ENCODE measurements at regions not wholly inside any gene's neighbourhood (a gene's known extent, or its start where the extent isn't known, plus 50 kb on each side); places are given as distances from the start of the nearest gene placed in this dataset.
"Not testable (repeated sequence)": the region's sequence is repeated elsewhere in the genome, so short reads cannot be mapped to it uniquely, and the experiment has no call there.

DNA sequence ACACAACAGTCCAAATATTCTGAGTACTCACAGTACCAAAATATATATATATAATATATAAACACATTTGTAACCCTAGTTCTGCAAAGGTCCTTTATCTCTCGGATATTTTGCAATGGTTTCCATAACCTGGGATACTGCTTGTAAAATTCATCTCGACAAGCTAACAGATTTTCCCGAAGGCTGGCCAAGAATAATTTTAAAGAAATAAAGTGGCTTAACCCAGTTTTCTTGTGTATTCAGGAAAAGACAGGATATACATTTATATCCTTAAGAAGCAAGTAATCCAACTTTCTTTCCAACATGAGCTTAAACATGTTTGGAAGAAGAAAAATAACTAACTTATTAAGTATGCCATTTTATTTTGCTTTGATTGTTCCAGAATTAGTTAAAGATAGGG is 348.7 kb upstream of the RUNX1 start:
- H3K27me3 ChIP-seq (ENCODE audit: control insufficient read depth, insufficient read depth, low read length), result no peaks in the 10 kb centered on the region
- no peak overlapping the region for H3K4me3 ChIP-seq (ENCODE audit: insufficient read depth, low read depth, low read length)
- H3K36me3 ChIP-seq (replicated peaks; ENCODE audit: control insufficient read depth, insufficient read depth, low read length), result no peaks in the 10 kb centered on the region
- no peak for DNase-seq

DNA sequence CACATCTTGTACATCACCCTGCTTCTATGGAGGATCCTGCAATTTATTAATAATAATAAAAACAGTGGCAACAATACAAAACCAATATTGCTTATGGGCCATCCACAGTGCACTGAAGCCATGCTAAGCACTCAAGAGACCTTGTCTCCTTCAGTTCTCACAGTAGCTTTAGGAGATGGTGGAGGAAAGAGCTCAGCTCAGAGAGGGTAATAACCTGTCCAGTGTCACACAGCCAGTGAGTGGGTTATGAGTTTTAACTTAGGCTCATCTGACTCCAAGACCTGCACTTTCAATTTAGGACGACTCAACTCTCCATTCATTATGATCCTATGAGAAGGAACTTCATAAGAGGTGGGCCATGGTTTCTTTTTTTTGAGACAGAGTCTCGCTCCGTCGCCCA is 347.6 kb upstream of the RUNX1 start:
- Histone ChIP-seq H3K4me3 (ENCODE audit: insufficient read depth, low read depth, low read length) (no peak overlapping the region), H3K36me3 (replicated peaks; ENCODE audit: control insufficient read depth, insufficient read depth, low read length) (no peaks in the 10 kb centered on the region), H3K27me3 (ENCODE audit: control insufficient read depth, insufficient read depth, low read length) (no peaks in the 10 kb centered on the region)
- DNase-seq, result no peak

DNA sequence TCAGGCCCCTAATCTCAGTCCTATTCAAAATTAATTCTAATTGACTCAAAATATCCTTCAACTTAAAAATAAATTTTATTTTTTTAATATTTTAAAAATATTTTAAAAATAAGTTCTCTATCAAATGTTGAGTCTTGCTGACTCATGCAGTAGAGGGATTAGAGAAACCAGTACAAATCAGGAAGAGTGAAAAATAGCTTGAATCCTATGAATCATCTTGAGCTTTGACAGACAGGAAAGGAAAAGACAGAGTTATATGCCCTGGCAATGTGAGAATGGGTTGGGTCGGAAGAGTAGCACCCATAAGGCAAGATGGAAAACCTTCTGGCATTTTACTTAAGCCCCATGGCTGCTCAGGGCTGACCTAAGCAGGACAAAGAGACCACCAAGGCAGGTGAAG is 346.6 kb upstream of the RUNX1 start:
- Histone ChIP-seq H3K36me3 (replicated peaks; ENCODE audit: control insufficient read depth, insufficient read depth, low read length) (no peaks in the 10 kb centered on the region), H3K4me3 (ENCODE audit: insufficient read depth, low read depth, low read length) (no peak overlapping the region), H3K27me3 (ENCODE audit: control insufficient read depth, insufficient read depth, low read length) (no peaks in the 10 kb centered on the region)
- no peak for DNase-seq

DNA sequence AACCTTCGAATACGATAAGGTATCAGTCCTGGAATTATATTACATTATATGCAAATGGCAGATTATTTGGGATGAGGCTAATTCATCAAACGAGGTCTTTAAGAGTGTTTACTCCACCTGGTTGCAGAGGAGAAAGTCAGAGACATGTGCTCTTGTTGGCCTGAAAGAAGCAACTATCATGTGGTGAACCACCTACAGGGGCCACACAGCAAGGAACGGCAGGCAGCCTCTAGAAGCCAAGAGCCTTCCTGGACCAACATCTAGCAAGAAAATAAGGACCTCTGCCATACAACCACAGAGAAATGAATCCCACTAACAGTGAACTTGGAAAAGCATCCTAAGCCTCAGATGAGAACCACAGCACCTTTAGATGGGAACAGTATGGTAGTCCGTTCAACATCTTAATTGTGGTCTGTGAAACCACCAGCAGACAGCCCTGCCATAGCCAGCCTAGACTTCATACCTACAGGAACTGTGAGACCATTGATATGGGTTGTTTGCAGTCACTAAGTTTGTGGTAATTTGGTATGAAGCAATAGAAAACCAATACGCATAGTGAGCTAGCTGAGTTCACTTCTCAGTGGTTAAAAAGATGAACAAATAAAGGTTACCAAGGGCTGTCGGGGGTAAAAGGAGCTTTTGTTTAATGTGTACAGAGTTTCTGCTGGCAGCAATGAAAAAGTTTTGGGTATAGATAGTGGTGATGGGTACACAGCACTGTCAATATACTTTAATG is 345.7 kb upstream of the RUNX1 start:
- Histone ChIP-seq H3K4me3 (ENCODE audit: insufficient read depth, low read depth, low read length) (no peak overlapping the region), H3K27me3 (ENCODE audit: control insufficient read depth, insufficient read depth, low read length) (no peaks in the 10 kb centered on the region), H3K36me3 (replicated peaks; ENCODE audit: control insufficient read depth, insufficient read depth, low read length) (no peaks in the 10 kb centered on the region)
- DNase-seq, result no peak

DNA sequence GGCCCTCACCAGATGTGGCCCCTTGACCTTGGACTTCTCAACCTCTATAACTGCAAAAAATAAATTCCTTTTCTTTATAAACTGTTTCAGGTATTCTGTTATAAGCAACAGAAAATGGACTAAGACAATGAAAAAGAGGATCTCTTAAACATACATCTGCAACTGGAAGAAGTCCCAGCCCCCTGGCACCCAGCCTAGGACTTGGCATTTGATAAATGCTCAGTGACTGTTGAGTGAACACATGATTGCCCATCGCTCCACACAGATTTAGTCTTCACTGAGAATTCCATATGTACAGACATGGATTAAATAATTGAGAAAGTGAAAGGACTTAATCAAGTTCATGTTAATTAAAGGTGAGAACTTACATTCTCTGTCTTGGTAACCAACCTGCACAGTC is 344.9 kb upstream of the RUNX1 start:
- Histone ChIP-seq H3K4me3 (ENCODE audit: insufficient read depth, low read depth, low read length) (no peak overlapping the region), H3K36me3 (replicated peaks; ENCODE audit: control insufficient read depth, insufficient read depth, low read length) (no peaks in the 10 kb centered on the region), H3K27me3 (ENCODE audit: control insufficient read depth, insufficient read depth, low read length) (no peaks in the 10 kb centered on the region)
- no peak for DNase-seq

DNA sequence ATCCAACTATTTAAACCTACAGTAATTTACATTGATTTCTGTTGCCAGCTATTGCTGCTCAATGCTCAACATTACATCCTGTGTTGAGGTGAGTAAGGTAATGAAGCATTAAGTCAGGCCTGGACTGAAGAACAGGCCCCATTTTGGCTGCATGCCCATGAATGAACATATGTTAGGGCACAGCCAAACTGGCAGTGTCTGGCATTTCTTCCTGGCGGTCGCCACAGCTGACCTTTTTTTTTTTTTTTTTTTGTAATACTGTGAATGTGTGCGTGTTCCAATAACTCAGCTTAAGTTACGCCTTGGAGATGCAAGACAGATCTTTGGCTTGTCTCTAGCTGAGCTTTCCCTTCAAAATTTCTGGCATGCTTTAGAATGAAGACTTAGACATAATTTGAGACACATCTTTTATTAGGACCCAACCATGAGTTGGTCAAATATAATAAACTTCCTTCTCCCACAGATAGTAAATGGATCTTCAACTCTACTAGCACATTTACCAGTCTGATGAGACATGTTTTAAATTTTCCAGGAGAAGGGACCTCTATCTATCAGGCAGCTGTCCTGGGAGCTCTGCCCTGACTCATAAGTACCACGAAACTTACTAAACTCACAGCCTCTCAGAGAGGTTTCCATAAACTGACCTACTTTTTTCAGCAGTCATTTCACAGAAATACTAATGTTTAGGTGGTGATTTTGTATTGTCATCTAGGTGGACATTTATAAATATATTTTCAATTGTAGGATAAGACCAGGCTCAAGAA is 341.1 kb upstream of the RUNX1 start:
- DNase-seq, result no peak
- Histone ChIP-seq H3K27me3 (ENCODE audit: control insufficient read depth, insufficient read depth, low read length) (no peaks in the 10 kb centered on the region), H3K36me3 (replicated peaks; ENCODE audit: control insufficient read depth, insufficient read depth, low read length) (no peaks in the 10 kb centered on the region), H3K4me3 (ENCODE audit: insufficient read depth, low read depth, low read length) (no peak overlapping the region)

DNA sequence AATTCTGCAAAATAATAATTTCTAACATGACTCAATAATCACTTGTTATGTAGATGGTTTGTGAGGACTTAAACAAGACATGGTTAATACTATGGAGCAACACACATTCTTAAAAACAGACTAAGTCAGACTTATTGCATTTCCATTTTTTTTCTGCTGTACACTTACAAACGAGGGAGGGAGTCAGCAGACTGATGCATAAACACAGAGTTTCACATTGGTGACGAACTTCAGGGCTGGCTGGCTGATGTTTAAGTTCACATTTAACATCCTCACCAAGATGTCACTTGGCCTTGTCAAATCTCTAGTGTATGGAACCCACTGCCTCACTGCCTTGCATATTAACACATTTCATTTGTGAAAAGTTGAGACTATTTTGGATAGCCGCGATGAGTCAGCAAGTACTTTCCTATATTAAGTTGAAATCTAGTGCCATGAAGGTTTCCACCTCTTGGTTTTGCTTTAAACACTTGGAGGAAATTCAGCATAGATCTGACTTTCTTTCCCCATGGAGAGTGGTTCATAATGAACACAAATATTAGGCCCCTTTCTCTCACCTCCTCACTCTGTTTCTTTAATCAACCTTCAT is 337.5 kb upstream of the RUNX1 start:
- no peak for DNase-seq
- Histone ChIP-seq H3K4me3 (ENCODE audit: insufficient read depth, low read depth, low read length) (no peak overlapping the region), H3K36me3 (replicated peaks; ENCODE audit: control insufficient read depth, insufficient read depth, low read length) (no peaks in the 10 kb centered on the region), H3K27me3 (ENCODE audit: control insufficient read depth, insufficient read depth, low read length) (no peaks in the 10 kb centered on the region)

DNA sequence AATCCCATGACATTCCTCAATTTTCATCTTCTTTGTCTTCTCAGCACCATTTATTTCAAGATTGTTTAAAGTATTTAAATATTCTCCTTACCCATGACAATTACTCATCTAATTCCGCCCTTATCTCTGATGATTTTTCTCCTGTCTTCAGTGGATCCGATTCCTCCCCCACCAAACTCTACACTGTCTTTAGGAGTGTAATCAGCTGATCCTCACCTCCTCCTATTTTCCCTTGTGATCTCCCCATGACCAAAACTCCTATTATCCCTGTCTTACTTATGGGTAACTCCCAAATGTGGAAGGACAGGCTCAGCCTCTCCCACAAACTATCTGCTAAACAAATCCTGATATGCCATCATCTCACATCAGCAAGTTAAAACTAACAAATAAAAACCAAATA is 335.3 kb upstream of the RUNX1 start:
- no peak overlapping the region for H3K4me3 ChIP-seq (ENCODE audit: insufficient read depth, low read depth, low read length)
- no peaks in the 10 kb centered on the region for H3K36me3 ChIP-seq (replicated peaks; ENCODE audit: control insufficient read depth, insufficient read depth, low read length)
- no peak for DNase-seq
- no peaks in the 10 kb centered on the region for H3K27me3 ChIP-seq (ENCODE audit: control insufficient read depth, insufficient read depth, low read length)

DNA sequence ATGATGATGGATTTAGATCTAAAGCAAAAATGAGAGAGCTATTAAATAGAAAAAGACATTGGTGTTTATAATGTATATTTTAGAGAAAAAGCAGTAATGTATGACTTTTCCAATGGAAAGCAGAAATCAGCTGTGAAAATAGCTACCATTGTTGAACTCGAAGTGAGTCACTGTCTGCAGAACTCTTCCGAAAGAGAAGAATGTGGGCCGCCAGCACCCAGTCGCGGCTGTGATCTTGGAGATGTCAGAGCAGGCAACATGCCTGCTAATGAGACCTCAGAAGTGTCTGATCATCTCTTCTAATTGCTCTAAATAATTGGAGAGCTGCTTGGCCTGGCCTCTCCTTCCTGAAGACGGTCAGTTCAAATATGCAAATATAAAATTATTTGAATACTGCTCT is 333.6 kb upstream of the RUNX1 start:
- no peak for DNase-seq
- Histone ChIP-seq H3K36me3 (replicated peaks; ENCODE audit: control insufficient read depth, insufficient read depth, low read length) (no peaks in the 10 kb centered on the region), H3K27me3 (ENCODE audit: control insufficient read depth, insufficient read depth, low read length) (no peaks in the 10 kb centered on the region), H3K4me3 (ENCODE audit: insufficient read depth, low read depth, low read length) (no peak overlapping the region)

DNA sequence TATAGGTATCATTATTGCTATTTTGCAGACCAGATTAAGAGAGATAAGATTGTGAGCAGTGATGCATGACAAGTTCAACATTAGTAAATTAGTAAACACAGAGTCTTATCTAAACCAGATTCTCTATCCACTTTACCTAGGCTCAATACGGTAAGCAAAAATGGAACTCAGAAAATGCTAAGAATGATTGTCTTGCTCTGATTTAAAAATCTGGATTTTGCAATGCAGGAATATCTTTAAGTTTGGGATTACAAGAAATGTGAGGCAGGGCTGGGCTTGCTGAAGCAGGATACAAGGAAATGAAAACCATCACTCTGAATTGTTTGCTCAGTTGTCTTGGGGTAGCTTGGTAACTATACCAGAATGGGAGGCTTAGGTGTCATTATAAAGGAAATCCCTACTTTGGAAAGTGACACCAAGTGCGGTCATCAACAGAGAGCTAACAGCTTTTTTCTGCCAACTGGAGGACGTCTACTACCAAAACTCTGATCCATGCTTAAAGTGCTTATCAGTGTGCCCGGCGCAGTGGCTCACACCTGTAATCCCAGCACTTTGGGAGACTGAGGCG is 332.7 kb upstream of the RUNX1 start:
- Histone ChIP-seq H3K36me3 (replicated peaks; ENCODE audit: control insufficient read depth, insufficient read depth, low read length) (no peaks in the 10 kb centered on the region), H3K4me3 (ENCODE audit: insufficient read depth, low read depth, low read length) (no peak overlapping the region), H3K27me3 (ENCODE audit: control insufficient read depth, insufficient read depth, low read length) (no peaks in the 10 kb centered on the region)
- DNase-seq, result no peak

DNA sequence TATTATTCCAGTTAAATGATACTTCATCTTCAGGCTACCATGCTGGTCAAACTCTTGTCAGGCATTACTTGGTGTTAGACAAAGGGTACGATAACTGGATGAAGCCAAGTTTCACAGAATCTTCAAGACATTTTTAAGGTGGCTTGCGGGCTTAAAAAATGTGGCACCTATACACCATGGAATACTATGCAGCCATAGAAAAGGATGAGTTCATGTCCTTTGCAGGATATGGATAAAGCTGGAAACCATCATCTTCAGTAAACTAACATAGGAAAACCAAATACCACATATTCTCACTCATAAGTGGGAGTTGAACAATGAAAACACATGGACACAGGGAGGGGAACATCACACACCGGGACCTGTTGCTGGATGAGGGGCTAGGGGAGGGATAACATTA is 331.2 kb upstream of the RUNX1 start:
- H3K36me3 ChIP-seq (replicated peaks; ENCODE audit: control insufficient read depth, insufficient read depth, low read length); H3K27me3 ChIP-seq (ENCODE audit: control insufficient read depth, insufficient read depth, low read length); H3K4me3 ChIP-seq (ENCODE audit: insufficient read depth, low read depth, low read length); DNase-seq: not testable (repeated sequence)

DNA sequence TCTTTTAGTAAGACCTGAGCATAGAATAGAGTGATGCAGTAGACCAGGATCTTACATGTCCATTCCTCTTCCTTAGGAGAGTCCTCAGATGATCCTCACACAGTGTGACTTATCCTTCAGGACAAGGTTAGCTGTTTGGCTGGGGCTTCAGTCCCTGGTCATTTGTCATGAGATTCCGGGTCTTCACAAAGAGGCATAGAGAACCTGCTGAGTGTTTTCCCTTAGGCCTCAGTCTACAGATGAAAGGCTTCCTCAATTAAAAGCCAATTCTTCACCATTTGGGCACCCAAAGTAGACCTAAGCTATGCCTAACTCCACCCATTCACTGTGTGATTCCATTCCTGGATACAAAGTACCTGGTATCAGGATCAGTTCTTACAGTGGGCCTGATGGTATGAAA is 329.8 kb upstream of the RUNX1 start:
- H3K27me3 ChIP-seq (ENCODE audit: control insufficient read depth, insufficient read depth, low read length), result no peaks in the 10 kb centered on the region
- no peak for DNase-seq
- no peak overlapping the region for H3K4me3 ChIP-seq (ENCODE audit: insufficient read depth, low read depth, low read length)
- no peaks in the 10 kb centered on the region for H3K36me3 ChIP-seq (replicated peaks; ENCODE audit: control insufficient read depth, insufficient read depth, low read length)

DNA sequence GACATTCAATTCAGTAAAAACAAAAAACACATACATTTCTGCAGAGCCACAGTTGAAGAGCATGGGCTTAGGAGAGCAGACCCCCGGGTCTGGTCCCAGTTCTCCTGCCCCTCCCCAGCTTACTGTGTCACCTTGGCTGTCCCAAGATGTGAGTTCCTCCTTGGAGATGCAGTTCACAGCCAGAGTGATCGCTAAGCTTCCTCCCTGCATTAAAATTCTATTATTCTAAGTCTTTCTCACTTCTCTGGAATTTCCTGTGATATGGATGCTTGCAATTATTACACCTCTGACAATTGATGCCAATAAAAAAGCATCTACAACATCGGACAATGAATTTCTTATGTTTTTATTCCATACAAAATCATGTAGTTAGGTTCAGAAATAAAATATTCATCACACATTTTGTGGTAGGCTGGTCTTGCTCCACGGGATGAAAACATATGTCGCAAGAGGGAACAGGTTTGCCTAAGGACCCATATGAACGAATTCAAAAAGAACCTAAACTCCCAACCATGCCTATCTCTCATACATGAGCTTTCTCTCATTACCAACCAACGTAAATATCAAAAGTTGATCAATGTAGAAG is 328.5 kb upstream of the RUNX1 start:
- Histone ChIP-seq H3K27me3 (ENCODE audit: control insufficient read depth, insufficient read depth, low read length) (no peaks in the 10 kb centered on the region), H3K4me3 (ENCODE audit: insufficient read depth, low read depth, low read length) (no peak overlapping the region), H3K36me3 (replicated peaks; ENCODE audit: control insufficient read depth, insufficient read depth, low read length) (no peaks in the 10 kb centered on the region)
- no peak for DNase-seq

DNA sequence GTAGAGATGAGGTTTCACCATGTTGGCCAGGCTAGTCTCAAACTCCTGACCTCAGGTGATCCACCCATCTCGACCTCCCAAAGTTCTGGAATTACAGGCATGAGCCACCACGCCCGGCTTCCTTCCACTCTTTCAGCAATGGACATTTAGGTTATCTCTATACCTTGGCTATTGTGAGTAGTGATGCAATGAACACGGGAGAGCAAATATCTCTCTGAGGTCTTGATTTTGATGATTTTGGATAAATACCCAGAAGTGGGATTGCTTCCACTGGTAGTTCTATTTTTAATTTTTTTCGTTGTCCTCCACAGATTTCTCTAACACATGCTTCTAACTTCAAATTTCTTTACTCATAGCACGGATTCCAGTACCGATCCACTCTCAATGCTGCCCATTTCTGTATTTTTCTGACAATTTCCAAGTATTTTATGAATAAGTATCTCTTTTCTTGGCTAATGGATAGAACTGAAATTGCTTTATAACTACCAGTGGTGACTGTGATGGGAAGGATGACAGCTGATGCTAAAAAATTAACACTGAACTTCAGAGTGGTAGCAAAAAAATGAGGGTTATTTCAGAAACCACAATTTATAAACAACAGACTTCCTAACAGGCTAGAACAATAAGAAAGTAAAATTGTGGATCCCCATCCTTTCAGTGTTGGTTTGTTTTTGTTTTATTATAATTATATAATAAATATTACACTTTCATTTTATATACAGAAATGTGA is 327.5 kb upstream of the RUNX1 start:
- Histone ChIP-seq H3K4me3 (ENCODE audit: insufficient read depth, low read depth, low read length) (no peak overlapping the region), H3K36me3 (replicated peaks; ENCODE audit: control insufficient read depth, insufficient read depth, low read length) (no peaks in the 10 kb centered on the region), H3K27me3 (ENCODE audit: control insufficient read depth, insufficient read depth, low read length) (no peaks in the 10 kb centered on the region)
- no peak for DNase-seq
